Activated CD4-positive, alpha-beta T cell treated with anti-CD3 and anti-CD28 coated beads, Interleukin-2, amount 10 ng/mL, durations not matched to agents 24 days and 14 days (primary cell): ENCODE measurements at regions not wholly inside any gene's neighbourhood (a gene's known extent, or its start where the extent isn't known, plus 50 kb on each side); places are given as distances from the start of the nearest gene placed in this dataset.
"Not testable (repeated sequence)": the region's sequence is repeated elsewhere in the genome, so short reads cannot be mapped to it uniquely, and the experiment has no call there.

Experiments
- DNase-seq: peaks from one replicate; pipeline ENCODE4 v3.0.0; 2022
- H3K27ac Mint-ChIP-seq: one replicate; pipeline ENCODE4 v1.8.0; 2022; ENCODE audit warnings: mild to moderate bottlenecking, mixed read lengths
- H3K27me3 Mint-ChIP-seq: one replicate; pipeline ENCODE4 v1.8.0; 2022; ENCODE audit warnings: mixed read lengths
- H3K36me3 Mint-ChIP-seq: one replicate; pipeline ENCODE4 v1.8.0; 2022; ENCODE audit warnings: low read depth, mild to moderate bottlenecking, mixed read lengths
- H3K4me1 Mint-ChIP-seq: one replicate; pipeline ENCODE4 v1.8.0; 2021; ENCODE audit warnings: mixed read lengths
- H3K4me3 Mint-ChIP-seq: one replicate; pipeline ENCODE4 v1.8.0; 2022; ENCODE audit warnings: mild to moderate bottlenecking, moderate library complexity, mixed read lengths
- H3K9me3 Mint-ChIP-seq: one replicate; pipeline ENCODE4 v1.8.0; 2021; ENCODE audit warnings: mixed read lengths
- intact Hi-C: fragments of 100-400 bp; cut with micrococcal nuclease; formaldehyde crosslinking; loops from one replicate; pipeline ENCODE4 v1.15.1; 2023

DNA sequence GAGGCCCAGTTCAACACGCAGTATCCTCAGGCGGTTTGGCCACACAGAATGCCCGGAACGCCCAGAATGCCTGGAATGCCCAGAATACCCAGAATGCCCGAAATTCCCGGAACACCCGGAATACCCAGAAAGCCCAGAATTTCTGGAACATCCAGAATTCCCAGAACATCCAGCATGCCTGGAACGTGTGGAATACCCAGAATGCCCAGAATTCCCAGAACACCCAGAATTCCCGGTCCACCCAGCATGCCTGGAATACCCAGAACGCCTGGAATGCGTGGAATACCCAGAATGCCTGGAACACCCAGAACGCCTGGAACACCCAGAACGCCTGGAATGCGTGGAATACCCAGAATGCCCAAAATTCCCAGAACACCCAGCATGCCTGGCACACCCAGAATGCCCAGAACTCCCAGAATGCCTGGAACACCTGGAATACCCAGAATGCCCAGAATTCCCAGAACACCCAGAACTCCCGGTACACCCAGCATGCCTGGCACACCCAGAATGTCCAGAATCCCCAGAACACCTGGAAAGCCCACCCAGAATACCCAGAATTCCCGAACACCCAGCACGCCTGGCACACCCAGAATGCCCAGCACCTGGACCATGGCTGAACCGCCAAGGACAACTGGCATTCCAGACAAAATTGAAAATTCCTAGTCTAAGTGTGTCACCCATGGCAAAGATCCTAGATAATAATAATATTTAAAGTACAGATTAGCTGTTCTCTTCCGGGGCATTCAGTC lies 487.4 kb upstream of the SALL3 start:
- Mint-ChIP-seq H3K9me3 (peaks cover 8% of the 10 kb centered on the region), H3K4me3 (no peak overlapping the region), H3K36me3 (peaks cover 2% of the 10 kb centered on the region), H3K4me1 (no peaks in the 10 kb centered on the region), H3K27ac (no peak overlapping the region), H3K27me3 (no peaks in the 10 kb centered on the region)
- no peak for DNase-seq
- intact Hi-C loops: no loop called here

DNA sequence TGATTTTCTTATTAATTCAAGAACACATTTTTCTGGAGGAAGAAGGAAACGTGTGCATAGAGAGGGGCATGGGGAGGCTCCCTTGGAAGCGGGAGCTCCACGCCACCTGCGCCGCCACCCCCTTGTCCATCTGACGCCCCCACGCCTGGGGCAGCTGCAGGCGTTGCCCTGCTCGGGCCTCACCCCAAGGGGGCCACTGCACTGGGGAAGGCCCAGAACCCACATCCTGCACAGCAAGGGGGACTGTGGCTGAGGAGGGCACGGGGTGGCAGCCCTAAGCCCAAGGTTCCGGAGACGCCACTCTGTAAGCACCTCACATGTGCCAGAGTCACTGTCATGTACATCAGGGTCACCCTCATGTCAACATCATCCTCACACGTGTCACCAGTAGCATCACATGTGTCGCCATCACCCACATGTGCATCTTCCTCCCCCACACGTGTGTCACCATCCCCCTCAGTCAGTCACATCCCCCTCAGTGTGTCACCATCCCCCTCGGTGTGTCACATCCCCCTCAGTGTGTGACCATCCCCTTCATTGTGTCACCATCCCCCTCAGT lies 486.7 kb upstream of the SALL3 start:
- H3K4me3 Mint-ChIP-seq: no peak overlapping the region
- H3K9me3 Mint-ChIP-seq: peaks cover 8% of the 10 kb centered on the region
- H3K27ac Mint-ChIP-seq: no peak overlapping the region
- intact Hi-C loops: no loop called here
- DNase-seq: no peak
- peaks cover 2% of the 10 kb centered on the region for H3K36me3 Mint-ChIP-seq
- H3K27me3 Mint-ChIP-seq: no peaks in the 10 kb centered on the region
- H3K4me1 Mint-ChIP-seq: no peaks in the 10 kb centered on the region

DNA sequence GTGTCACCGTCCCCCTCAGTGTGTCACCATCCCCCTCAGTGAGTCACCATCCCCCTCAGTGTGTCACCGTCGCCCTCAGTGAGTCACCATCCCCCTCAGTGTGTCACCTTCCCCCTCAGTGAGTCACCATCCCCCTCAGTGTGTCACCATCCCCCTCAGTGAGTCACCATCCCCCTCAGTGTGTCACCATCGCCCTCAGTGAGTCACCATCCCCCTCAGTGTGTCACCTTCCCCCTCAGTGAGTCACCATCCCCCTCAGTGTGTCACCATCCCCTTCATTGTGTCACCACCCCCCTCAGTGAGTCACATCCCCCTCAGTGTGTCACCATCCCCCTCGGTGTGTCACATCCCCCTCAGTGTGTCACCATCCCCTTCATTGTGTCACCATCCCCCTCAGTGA lies 486.1 kb upstream of the SALL3 start:
- H3K36me3 Mint-ChIP-seq, H3K4me3 Mint-ChIP-seq, H3K4me1 Mint-ChIP-seq, H3K9me3 Mint-ChIP-seq, DNase-seq, H3K27ac Mint-ChIP-seq, intact Hi-C loops, H3K27me3 Mint-ChIP-seq: not testable (repeated sequence)

DNA sequence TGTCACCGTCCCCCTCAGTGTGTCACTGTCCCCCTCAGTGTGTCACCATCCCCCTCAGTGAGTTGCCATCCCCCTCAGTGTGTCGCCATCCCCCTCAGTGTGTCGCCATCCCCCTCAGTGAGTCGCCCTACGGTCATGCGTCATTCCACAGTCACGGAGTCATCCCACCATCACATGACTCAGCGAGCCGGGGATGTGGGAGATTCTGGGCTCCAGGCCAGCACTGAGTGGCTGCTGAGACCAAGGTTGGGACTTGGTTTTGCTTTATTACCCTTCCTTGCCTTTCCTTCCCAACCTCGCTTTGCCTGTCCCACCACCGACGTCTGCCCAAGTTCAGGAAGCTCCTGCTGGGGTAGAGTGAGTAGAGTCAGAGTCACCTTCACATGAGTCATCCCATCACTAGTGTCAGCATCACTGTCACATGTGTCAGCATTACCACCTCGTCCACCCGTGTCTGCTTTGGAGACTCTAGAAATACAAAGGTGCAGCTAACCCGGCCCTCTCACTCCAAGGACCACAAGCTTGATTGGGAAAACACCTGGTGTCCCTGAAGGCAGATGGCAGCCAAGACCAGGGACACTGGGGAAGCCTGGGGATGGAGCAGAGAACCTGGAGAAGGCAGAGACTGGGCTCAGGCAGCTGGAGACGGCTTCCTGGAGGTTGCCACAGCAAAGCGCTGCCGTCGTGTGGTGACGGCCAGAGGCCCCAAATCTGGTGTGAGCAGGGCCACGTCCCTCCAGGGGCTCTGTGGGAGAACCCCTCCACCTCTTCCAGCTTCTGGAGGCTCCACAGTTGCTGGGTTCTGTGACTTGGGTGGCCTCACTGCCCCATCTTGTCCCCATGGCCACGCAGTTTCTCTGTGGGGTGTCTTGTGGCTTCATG lies 485.2 kb upstream of the SALL3 start:
- DNase-seq: no peak
- Mint-ChIP-seq H3K36me3 (peaks cover 2% of the 10 kb centered on the region), H3K27ac (no peak overlapping the region), H3K4me3 (no peak overlapping the region), H3K9me3 (peaks cover 8% of the 10 kb centered on the region), H3K27me3 (no peaks in the 10 kb centered on the region), H3K4me1 (no peaks in the 10 kb centered on the region)
- intact Hi-C loops: no loop called here

DNA sequence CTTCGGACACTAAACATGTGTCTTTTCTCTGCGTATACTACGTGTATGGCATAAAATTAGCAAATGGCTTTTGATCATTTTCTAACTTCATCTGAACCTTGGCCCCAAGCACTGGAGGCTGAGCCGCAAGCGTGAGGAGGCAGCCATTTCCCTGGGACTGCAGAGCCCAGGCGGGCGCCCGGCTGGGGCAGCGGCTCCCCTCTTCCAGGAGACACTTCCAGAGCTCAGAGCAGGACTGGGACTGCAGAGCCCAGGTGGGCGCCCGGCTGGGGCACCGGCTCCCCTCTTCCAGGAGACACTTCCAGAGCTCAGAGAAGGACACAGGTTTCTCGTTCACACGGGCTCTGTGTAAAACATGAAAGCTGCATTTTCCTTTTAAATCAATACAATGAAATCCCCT lies 484.1 kb upstream of the SALL3 start:
- Mint-ChIP-seq H3K27ac (no peak overlapping the region), H3K4me3 (no peak overlapping the region), H3K9me3 (peaks cover 4% of the 10 kb centered on the region), H3K4me1 (no peaks in the 10 kb centered on the region), H3K27me3 (no peaks in the 10 kb centered on the region), H3K36me3 (peaks cover 2% of the 10 kb centered on the region)
- DNase-seq: no peak
- intact Hi-C loops: no loop called here

DNA sequence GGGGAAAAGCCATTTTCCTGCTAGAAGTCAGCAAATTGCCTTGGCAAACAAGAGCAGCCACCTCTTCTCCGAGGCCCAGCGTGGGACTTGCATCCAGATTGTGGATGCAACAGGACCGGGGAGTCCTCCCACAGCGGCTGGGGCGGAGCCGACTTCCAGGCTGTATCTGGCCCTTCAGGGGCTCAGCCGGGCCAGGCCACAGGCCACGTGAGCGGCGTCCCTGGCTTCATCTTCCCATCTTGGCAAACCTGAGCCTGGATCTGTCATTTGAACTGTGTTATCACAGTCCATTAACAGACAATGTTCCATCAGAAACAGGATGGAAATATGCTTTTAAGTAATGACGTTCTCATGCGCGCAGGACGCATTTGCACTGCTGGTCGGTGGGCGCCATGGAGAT lies 483.5 kb upstream of the SALL3 start:
- Mint-ChIP-seq H3K9me3 (no peaks in the 10 kb centered on the region), H3K4me3 (no peak overlapping the region), H3K36me3 (peaks cover 2% of the 10 kb centered on the region), H3K27me3 (no peaks in the 10 kb centered on the region), H3K27ac (no peak overlapping the region), H3K4me1 (no peaks in the 10 kb centered on the region)
- no peak for DNase-seq
- intact Hi-C loops: no loop called here

DNA sequence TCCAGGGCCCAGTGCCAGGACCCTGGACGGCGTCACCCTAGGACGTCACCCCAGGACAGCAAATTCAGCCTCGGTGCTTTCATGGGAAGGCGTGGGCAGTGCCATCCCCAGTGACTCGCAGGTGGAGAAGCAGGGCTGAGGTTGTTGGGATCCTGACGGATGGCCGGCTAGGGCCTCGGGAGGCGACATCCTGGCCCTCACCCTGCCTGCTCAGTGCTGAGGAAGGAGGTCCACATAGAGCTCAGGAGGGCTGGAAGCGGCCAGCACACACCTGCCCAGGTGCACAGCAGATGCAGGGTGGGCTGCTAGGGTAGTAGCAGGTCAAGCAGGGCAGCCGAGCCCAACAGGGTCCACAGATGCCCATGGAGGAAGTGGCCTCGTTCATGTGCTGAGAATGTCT lies 482.0 kb upstream of the SALL3 start:
- Mint-ChIP-seq H3K9me3 (no peaks in the 10 kb centered on the region), H3K36me3 (peaks cover 2% of the 10 kb centered on the region), H3K4me1 (no peaks in the 10 kb centered on the region), H3K27ac (no peak overlapping the region), H3K4me3 (no peak overlapping the region), H3K27me3 (no peaks in the 10 kb centered on the region)
- intact Hi-C loops: no loop called here
- no peak for DNase-seq

DNA sequence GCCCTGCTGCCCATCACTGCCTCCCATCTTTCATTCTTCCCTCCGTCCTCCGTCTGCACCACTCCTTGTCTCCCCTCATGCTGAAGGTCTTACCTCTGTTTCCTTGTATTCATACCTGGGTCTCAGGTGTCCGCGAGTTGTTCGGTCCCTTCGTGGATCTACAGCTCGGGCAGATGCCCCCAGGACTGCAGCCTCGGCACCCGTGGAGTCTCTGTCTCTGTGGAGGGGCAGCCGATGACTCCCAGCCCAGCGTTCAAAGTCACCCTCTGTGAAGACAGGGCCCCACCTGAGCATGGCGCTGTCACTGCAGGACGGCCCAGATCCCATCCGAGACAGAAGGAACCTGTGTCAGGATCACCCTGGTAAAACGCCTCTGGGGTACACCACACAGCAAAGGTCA lies 480.0 kb upstream of the SALL3 start:
- Mint-ChIP-seq H3K4me1 (no peaks in the 10 kb centered on the region), H3K9me3 (no peaks in the 10 kb centered on the region), H3K4me3 (no peak overlapping the region), H3K27me3 (no peaks in the 10 kb centered on the region), H3K36me3 (no peaks in the 10 kb centered on the region), H3K27ac (no peak overlapping the region)
- intact Hi-C loops: no loop called here
- DNase-seq: no peak

DNA sequence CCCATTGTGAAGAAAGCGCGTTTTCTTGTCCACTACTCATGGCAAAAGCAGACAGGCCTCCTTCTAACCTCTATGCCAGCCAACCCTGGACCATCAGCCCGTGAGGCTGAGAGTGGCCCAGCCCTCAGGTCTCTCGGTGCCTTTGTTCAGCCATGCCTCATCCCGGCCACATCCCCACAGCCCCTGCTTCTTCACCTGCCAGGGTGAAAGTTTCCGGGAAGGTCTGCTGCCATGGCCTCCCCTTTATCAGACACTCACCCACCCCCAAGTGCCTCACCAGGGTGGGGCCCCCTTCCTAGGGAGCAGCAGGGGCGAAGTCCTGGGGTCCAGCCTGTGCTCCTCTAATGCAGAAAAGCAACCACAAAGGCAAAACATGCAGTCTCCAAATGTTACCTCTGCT lies 478.4 kb upstream of the SALL3 start:
- no peak for DNase-seq
- Mint-ChIP-seq H3K4me1 (no peaks in the 10 kb centered on the region), H3K27me3 (no peaks in the 10 kb centered on the region), H3K4me3 (no peak overlapping the region), H3K27ac (no peak overlapping the region), H3K9me3 (no peaks in the 10 kb centered on the region), H3K36me3 (no peaks in the 10 kb centered on the region)
- intact Hi-C loops: no loop called here

DNA sequence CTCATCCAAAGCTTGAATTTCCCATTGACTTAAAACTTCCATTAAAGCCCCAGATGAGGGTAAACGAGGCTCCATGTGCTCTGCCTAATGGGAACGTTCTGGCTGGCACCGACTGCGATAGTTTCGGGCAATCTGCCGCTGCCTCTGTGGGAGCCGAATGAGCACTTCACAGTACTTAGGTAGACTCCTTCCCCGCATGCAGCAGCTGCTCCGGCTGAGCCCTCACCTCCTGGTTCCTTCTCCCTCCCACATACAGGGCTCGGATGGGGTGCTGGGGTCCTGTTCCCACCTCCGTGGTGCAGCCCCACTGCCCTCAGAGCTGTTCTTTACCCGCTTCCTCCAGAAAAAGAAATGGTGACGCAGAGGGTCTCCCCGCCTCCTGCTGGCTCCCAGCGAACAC lies 476.5 kb upstream of the SALL3 start:
- H3K9me3 Mint-ChIP-seq: peaks cover 2% of the 10 kb centered on the region
- no peaks in the 10 kb centered on the region for H3K4me1 Mint-ChIP-seq
- H3K27ac Mint-ChIP-seq: no peak overlapping the region
- no peak for DNase-seq
- intact Hi-C loops: no loop called here
- H3K36me3 Mint-ChIP-seq: no peaks in the 10 kb centered on the region
- H3K27me3 Mint-ChIP-seq: no peaks in the 10 kb centered on the region
- no peak overlapping the region for H3K4me3 Mint-ChIP-seq

DNA sequence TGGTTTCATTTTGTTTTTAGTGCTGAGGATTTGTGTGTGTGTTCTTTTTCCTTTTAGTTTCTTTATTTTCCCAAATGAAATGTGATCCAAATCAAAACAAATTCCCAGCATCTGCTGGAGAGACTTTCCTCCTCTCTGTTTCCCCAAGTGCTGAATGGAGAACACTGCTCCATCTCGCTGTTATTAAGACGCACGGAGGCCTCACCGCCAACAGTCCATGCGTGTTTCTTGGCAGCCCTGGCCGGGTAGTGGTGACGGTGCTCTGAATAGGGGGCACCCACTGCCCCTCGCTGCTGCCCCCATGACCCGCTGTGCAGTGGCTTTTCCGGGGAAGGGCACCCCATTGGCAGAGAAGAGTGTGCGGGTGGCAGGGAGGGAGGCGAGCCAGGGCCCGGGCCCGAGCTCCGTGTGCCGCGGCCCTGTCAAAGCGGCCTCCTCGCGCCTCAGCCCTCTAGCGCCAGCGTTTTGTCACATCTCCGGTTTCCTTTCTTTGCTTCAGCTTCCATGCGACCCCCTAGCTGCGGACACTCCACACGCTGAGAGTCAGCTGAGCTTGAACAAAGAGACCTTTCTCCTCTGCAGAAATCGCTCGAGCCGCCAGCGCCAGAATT lies 473.7 kb upstream of the SALL3 start:
- no peaks in the 10 kb centered on the region for H3K36me3 Mint-ChIP-seq
- DNase-seq: no peak
- intact Hi-C loops: no loop called here
- no peak overlapping the region for H3K4me3 Mint-ChIP-seq
- H3K4me1 Mint-ChIP-seq: no peaks in the 10 kb centered on the region
- H3K27me3 Mint-ChIP-seq: no peaks in the 10 kb centered on the region
- H3K9me3 Mint-ChIP-seq: peaks cover 9% of the 10 kb centered on the region
- H3K27ac Mint-ChIP-seq: no peak overlapping the region

DNA sequence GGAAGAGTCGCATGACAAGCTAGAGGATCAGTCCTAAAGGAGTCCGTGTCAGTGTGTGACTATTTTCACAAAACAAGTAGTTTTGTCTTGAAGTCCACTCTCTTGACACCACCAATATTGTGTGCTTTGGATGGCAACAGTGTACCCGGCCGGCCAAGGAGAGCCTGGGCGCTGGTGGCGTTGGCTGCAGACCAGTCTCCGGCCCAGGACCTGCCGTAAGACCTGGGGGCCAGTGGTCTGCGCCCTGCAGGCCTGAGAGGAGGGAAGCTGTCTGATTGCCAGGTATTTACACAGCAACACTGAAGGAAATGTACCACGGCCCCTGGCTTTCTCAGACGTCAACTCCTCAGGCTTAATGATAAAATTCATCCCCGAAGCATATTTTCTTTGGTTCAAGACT lies 472.4 kb upstream of the SALL3 start:
- no peak overlapping the region for H3K4me3 Mint-ChIP-seq
- H3K36me3 Mint-ChIP-seq: no peaks in the 10 kb centered on the region
- H3K9me3 Mint-ChIP-seq: peaks cover 9% of the 10 kb centered on the region
- no peak for DNase-seq
- intact Hi-C loops: no loop called here
- no peaks in the 10 kb centered on the region for H3K27me3 Mint-ChIP-seq
- H3K4me1 Mint-ChIP-seq: no peaks in the 10 kb centered on the region
- no peak overlapping the region for H3K27ac Mint-ChIP-seq

DNA sequence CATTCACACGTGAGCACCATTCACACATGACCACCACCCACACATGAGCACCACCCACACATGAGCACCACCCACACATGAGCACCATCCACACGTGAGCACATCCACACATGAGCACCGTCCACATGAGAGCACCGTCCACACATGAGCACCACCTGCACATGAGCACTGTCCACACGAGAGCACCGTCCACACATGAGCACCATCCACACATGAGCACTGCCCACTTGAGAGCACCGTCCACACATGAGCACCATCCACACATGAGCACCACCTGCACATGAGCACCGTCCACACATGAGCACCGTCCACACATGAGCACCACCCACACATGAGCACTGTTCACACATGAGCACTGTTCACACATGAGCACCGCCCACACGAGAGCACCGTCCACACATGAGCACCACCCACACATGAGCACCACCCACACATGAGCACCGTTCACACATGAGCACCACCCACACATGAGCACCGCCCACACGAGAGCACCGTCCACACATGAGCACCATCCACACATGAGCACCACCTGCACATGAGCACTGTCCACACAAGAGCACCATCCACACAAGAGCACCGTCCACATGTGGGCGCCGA lies 471.3 kb upstream of the SALL3 start:
- H3K4me1 Mint-ChIP-seq, DNase-seq, H3K4me3 Mint-ChIP-seq, H3K9me3 Mint-ChIP-seq, intact Hi-C loops, H3K27me3 Mint-ChIP-seq, H3K36me3 Mint-ChIP-seq, H3K27ac Mint-ChIP-seq: not testable (repeated sequence)

DNA sequence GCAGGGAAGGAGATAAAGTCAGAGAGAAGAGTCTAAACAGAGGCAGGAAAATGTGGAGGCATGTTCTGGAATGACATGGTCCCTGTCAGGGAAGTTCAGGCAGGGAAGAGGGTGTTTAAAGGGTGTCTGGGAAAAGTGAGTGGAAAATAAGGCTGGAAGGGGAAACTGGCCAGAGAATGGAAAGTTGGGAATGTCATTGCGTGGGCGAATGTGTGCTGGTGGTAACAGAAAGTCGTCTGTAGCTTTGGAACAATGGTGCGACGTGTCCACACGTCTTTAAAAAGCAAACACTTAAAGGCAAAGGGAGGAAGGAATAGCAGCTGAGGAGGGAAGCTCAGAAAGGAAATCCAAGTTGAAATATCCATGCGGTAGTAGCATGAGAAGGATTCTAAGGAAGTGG lies 469.5 kb upstream of the SALL3 start:
- Mint-ChIP-seq H3K4me1 (no peaks in the 10 kb centered on the region), H3K4me3 (no peak overlapping the region), H3K36me3 (no peaks in the 10 kb centered on the region), H3K27ac (no peak overlapping the region), H3K9me3 (peaks cover 9% of the 10 kb centered on the region), H3K27me3 (no peaks in the 10 kb centered on the region)
- intact Hi-C loops: no loop called here
- DNase-seq: no peak
